ENCODE measurements at regions not wholly inside any gene's neighbourhood (a gene's known extent, or its start where the extent isn't known, plus 50 kb on each side); places are given as distances from the start of the nearest gene placed in this dataset.

DNA sequence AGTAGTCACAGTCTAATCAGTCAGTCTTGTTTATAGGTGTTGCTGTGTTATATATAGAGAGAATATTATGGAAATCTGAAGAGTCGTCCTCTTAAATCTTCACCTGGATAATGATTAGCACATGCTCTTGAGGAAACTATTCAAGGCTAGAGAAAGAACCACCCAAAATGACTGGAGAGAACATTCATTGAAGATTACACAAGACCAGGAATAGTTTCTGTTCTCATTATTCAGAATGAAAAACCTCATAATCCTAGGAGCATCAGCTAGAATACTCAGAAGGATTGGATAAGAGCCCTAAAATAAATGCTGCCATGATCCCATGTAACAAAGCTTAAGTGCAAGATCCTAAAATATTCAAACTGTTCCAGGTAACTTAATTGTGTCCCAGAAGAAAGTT, 278.2 kb upstream of the PREP start:
- DNase-seq = no peak
- Histone ChIP-seq H3K9me3 (no peaks in the 10 kb centered on the region), H3K27me3 (no peaks in the 10 kb centered on the region), H3K4me1 (no peaks in the 10 kb centered on the region), H3K27ac (no peak overlapping the region), H3K4me3 (no peak overlapping the region), H3K36me3 (ENCODE audit: low read depth, missing control alignments) (no peaks in the 10 kb centered on the region)
- TF ChIP-seq POLR2A (IDR thresholded peaks at IDR 0.05) = no peak
- TF ChIP-seq, protein P1, sequence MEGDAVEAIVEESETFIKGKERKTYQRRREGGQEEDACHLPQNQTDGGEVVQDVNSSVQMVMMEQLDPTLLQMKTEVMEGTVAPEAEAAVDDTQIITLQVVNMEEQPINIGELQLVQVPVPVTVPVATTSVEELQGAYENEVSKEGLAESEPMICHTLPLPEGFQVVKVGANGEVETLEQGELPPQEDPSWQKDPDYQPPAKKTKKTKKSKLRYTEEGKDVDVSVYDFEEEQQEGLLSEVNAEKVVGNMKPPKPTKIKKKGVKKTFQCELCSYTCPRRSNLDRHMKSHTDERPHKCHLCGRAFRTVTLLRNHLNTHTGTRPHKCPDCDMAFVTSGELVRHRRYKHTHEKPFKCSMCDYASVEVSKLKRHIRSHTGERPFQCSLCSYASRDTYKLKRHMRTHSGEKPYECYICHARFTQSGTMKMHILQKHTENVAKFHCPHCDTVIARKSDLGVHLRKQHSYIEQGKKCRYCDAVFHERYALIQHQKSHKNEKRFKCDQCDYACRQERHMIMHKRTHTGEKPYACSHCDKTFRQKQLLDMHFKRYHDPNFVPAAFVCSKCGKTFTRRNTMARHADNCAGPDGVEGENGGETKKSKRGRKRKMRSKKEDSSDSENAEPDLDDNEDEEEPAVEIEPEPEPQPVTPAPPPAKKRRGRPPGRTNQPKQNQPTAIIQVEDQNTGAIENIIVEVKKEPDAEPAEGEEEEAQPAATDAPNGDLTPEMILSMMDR (IDR thresholded peaks at IDR 0.05) = no peak
- 89 to 92% methylated on average over 1 of the region's 1 CpG for WGBS, 2 donors
- intact Hi-C loops (cut with DNase I; ENCODE audit: low total_unique reads) = no loop called here

DNA sequence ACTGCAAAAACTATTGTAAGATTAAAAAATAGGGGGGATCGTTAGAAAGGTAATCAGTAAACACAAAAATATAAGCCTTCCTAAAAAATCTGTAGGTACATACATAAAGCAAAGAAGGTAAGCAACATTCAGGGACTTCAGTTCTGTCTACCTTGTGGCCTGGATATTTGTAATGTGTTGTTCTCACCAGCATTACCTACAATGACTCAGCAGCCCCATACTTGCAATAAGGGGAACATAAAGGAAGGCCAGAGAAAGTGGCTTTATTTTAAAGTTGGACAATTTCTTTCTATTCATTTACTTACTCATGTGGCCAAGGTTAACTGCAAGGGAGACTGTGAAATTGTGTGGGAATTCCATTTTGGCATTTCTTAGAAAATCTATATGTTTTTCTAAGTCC, 277.2 kb upstream of the PREP start:
- TF ChIP-seq POLR2A (IDR thresholded peaks at IDR 0.05) = no peak
- TF ChIP-seq, protein P1 (IDR thresholded peaks at IDR 0.05) = no peak
- Histone ChIP-seq H3K4me1 (no peaks in the 10 kb centered on the region), H3K36me3 (ENCODE audit: low read depth, missing control alignments) (no peaks in the 10 kb centered on the region), H3K27ac (no peak overlapping the region), H3K27me3 (no peaks in the 10 kb centered on the region), H3K9me3 (no peaks in the 10 kb centered on the region), H3K4me3 (no peak overlapping the region)
- 75 to 87% methylated on average over 1 of the region's 1 CpG for WGBS, 2 donors
- intact Hi-C loops (cut with DNase I; ENCODE audit: low total_unique reads) = no loop called here
- no peak for DNase-seq

- Histone ChIP-seq H3K4me3 (no peak overlapping the region), H3K9me3 (no peaks in the 10 kb centered on the region), H3K27ac (no peak overlapping the region), H3K27me3 (no peaks in the 10 kb centered on the region), H3K36me3 (ENCODE audit: low read depth, missing control alignments) (no peaks in the 10 kb centered on the region), H3K4me1 (no peaks in the 10 kb centered on the region)
- WGBS, 2 donors = 82% methylated on average over 1 of the region's 1 CpG
- TF ChIP-seq, protein P1 (IDR thresholded peaks at IDR 0.05) = no peak
- TF ChIP-seq POLR2A (IDR thresholded peaks at IDR 0.05) = no peak
- intact Hi-C loops (cut with DNase I; ENCODE audit: low total_unique reads) = no loop called here
- no peak for DNase-seq
These were observed 275.6 kb upstream of the PREP start for GRCh38 chr6:105678516-105678915.

DNA sequence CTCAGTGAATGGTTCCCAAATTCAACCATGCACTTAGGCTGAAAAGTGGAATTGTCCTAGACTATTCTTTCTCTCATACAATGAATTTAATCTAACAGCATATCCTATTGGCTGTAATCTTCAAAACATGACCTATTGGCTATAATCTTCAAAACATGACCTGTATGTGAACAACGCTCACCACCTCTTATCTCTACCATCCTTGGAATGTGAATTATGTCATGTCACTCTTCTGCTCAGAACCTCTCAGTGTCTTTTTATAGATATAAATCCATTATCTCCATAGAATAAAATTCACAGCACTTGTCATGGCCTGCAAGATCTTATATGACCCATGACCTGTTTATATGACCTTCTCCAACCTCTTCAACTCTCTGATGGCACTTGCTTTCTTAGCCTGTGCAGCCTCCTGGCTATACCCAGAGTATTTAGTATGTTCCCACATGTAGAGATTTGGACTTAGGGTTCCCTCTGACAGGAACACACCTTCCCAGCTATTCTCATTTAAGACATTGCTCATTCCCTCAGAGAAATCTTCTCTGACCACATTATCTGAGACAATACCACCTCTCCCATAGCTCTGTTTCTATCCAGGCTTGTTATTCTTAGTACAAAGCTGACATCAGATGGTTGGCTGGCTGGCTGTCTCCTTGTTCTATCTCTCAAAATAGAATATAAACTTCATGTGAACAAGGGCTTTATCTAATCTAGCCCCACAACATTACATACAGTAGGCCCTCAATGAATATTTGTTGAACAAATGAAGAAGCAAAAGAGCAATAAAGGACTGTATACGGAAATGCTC, 275.0 kb upstream of the PREP start:
- DNase-seq = no peak
- no peaks in the 10 kb centered on the region for H3K27me3 ChIP-seq

More for the DNA sequence above, 275.0 kb upstream of the PREP start:
- H3K27ac ChIP-seq = no peak overlapping the region
- no peak overlapping the region for H3K4me3 ChIP-seq
- H3K9me3 ChIP-seq = no peaks in the 10 kb centered on the region
- no peaks in the 10 kb centered on the region for H3K36me3 ChIP-seq (ENCODE audit: low read depth, missing control alignments)
- no peak for TF ChIP-seq POLR2A (IDR thresholded peaks at IDR 0.05)
- TF ChIP-seq, protein P1 (IDR thresholded peaks at IDR 0.05) = no peak
- intact Hi-C loops (cut with DNase I; ENCODE audit: low total_unique reads) = no loop called here
- H3K4me1 ChIP-seq = no peaks in the 10 kb centered on the region
- WGBS, 2 donors = 86 to 95% methylated on average over 2 of the region's 2 CpGs

Measured in testis (tissue), 2 donors.